ENCODE measurements at regions not wholly inside any gene's neighbourhood (a gene's known extent, or its start where the extent isn't known, plus 50 kb on each side); places are given as distances from the start of the nearest gene placed in this dataset.
A peak's percentile ranks its signal among the peaks of the same experiment; 100 is the strongest.

DNA sequence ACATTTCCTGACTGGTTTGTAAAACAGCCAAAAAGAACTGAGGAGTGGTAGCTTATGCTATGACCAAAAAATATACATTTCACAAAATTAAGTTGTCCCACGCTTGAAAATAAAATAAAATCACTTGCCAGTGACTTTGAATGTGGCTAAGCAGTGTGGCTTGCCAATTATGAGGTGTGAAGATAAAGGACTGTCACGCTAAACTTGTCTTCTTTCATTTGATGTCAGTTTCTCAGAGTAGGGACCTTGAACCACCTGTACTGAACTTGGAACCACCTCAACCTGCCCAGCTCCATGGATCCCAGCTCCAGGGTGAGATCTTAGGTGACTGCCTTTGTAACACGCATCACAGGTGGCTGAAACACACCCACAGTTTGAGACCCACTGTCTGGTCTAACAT, 113.7 kb upstream of the TBL1X start:
- DNase-seq = no peak
- no peaks in the 10 kb centered on the region for H3K36me3 ChIP-seq (ENCODE audit: control insufficient read depth, insufficient read depth, low read length)
- no peak overlapping the region for H3K4me3 ChIP-seq (ENCODE audit: insufficient read depth, low read depth, low read length)
- H3K9ac ChIP-seq (ENCODE audit: low read depth, low read length) = no peak overlapping the region
- 0 out of 2 replicates have a peak overlapping the region, but pooled peaks have one; percentile 35 for H3K23ac ChIP-seq (ENCODE audit: low read depth, low read length)
- no peak overlapping the region for H2AFZ ChIP-seq (replicated peaks; ENCODE audit: low read length, poor library complexity)
- ChIA-PET CTCF (no interaction called here), POLR2A (ENCODE audit: unreplicated experiment) (no interaction called here)
- H2AK9ac ChIP-seq (replicated peaks; ENCODE audit: low read depth, low read length, poor library complexity) = no peak overlapping the region
- H3K79me1 ChIP-seq (ENCODE audit: low read depth in 1 of 2, low read length in 2 of 2) = no peaks in the 10 kb centered on the region
- intact Hi-C loops (cut with micrococcal nuclease) = no loop called here
- no peak overlapping the region for H3K4me2 ChIP-seq (ENCODE audit: low read depth, low read length)
- peak overlapping the region in 1 of 2 experiments; percentile 75; a peak in 1 of 4 replicates for H4K8ac ChIP-seq (ENCODE audit: low read depth in 2 of 2, low read length in 2 of 2)
- no peak overlapping the region for H3K27ac ChIP-seq (ENCODE audit: insufficient read depth, low read length)
- no peak overlapping the region for H4K5ac ChIP-seq (ENCODE audit: low read depth, low read length)
- 0 out of 2 replicates have a peak overlapping the region, but pooled peaks have one; percentile 67 for H3K14ac ChIP-seq (replicated peaks; ENCODE audit: low read depth, low read length)
- no peak overlapping the region for H2BK5ac ChIP-seq (ENCODE audit: low read depth, low read length, poor library complexity, severe bottlenecking)
- peaks cover 10% of the 10 kb centered on the region for H3K9me1 ChIP-seq (ENCODE audit: insufficient read depth, low read length)
- no peak for ATAC-seq (ENCODE audit: low read depth)
- 60% methylated on average over 1 of the region's 3 CpGs; no CpG with 5 or more reads in 1 of the 2 experiments for WGBS, 2 experiments (ENCODE audit: extremely low coverage in 2 of 2, insufficient read length in 1 of 2)
- TF ChIP-seq USF2 (IDR thresholded peaks at IDR 0.05; ENCODE audit: low read depth, low read length) = no peak
- TF ChIP-seq FOS (IDR thresholded peaks at IDR 0.05; ENCODE audit: low read depth, low read length) = no peak
- TF ChIP-seq CHD1 (IDR thresholded peaks at IDR 0.05; ENCODE audit: low read depth, low read length) = no peak
- TF ChIP-seq RFX5 (IDR thresholded peaks at IDR 0.05; ENCODE audit: low read depth, low read length) = no peak
- TF ChIP-seq MXI1 (IDR thresholded peaks at IDR 0.05; ENCODE audit: borderline replicate concordance, low read depth, low read length) = no peak
- TF ChIP-seq CEBPB (IDR thresholded peaks at IDR 0.05; ENCODE audit: low read depth, low read length) = no peak
- peak overlapping the region; percentile 41; the same call in 1 of the 2 replicates for H4K91ac ChIP-seq (ENCODE audit: insufficient read depth, low read depth, low read length)
- H3K27me3 ChIP-seq (ENCODE audit: control insufficient read depth, insufficient read depth, low read length) = no peaks in the 10 kb centered on the region
- peak overlapping the region; percentile 79 for H2BK120ac ChIP-seq (ENCODE audit: low read depth, low read length)
- peaks cover 18% of the 10 kb centered on the region for H3K4me1 ChIP-seq (ENCODE audit: control insufficient read depth, insufficient read depth, low read length)
- H3K18ac ChIP-seq (ENCODE audit: low read depth, low read length) = peak overlapping the region; percentile 76; the same call in 1 of the 2 replicates
- no peaks in the 10 kb centered on the region; the same call in 1 of the 2 replicates for H3K9me3 ChIP-seq (ENCODE audit: control insufficient read depth, insufficient read depth, low read length)
- H3K4ac ChIP-seq (ENCODE audit: low read depth, low read length) = peak overlapping the region; percentile 72; the same call in 1 of the 2 replicates
- in situ Hi-C loops (cut with MboI; ENCODE audit: low sequenced_read_pairs) = loop anchor here (10.0 kb wide), 1 partner anchor 104 kb away; no protein-coding TSS in a partner anchor
- peak overlapping the region; percentile 84 for H2AK5ac ChIP-seq (ENCODE audit: low read depth, low read length)
- no TSS peak for BruUV-seq (replicated peaks)
- dilution Hi-C loops (cut with HindIII; ENCODE audit: low sequenced_read_pairs, unreplicated experiment) = no loop called here
- H3K56ac ChIP-seq (ENCODE audit: extremely low read depth, insufficient read depth, low read length) = peak overlapping the region; percentile 20; the same call in 1 of the 2 replicates
- 0 out of 2 replicates have a peak overlapping the region, but pooled peaks have one; percentile 49 for H2BK20ac ChIP-seq (ENCODE audit: low read depth, low read length)
- H2BK15ac ChIP-seq (ENCODE audit: low read depth, low read length) = peak overlapping the region; percentile 64; the same call in 1 of the 3 replicates
- no peaks in the 10 kb centered on the region for H4K20me1 ChIP-seq (ENCODE audit: insufficient read depth, low read length)

Measured in IMR-90 (cell line).